ENCODE measurements at regions not wholly inside any gene's neighbourhood (a gene's known extent, or its start where the extent isn't known, plus 50 kb on each side); places are given as distances from the start of the nearest gene placed in this dataset.

GRCh38 chr19:28730791-28731512, 482.0 kb downstream of the UQCRFS1 start:
- Histone ChIP-seq H3K27ac (no peak overlapping the region), H3K4me1 (peaks cover 0 to 13% (median 1%) of the 10 kb centered on the region in 6 donors), H3K4me3 (no peak overlapping the region), H3K9me3 (peaks cover 0 to 8% (median 0%) of the 10 kb centered on the region in 8 donors), H3K36me3 (no peaks in the 10 kb centered on the region), H3K27me3 (replicated peaks in 1 of 7) (peaks cover 4 to 45% (median 19%) of the 10 kb centered on the region in 7 donors)
- no peak for DNase-seq
- 64 to 92% (median 83%) methylated on average over 3 of the region's 3 CpGs for WGBS, 5 donors
- TF ChIP-seq POLR2AphosphoS5 (IDR thresholded peaks at IDR 0.05) (no peak), POLR2A (IDR thresholded peaks at IDR 0.05) (no peak), CTCF (IDR thresholded peaks at IDR 0.05 in 8 of 11, conservative IDR thresholded peaks at IDR 0.05 in 3 of 11) (no peak)
- intact Hi-C loops (cut with DNase I; ENCODE audit: low total_unique reads) = no loop called here

GRCh38 chr19:28727480-28728159, 485.3 kb downstream of the UQCRFS1 start:
- DNase-seq = peak; percentile 43
- Histone ChIP-seq H3K36me3 (no peaks in the 10 kb centered on the region), H3K4me1 (peaks cover 0 to 13% (median 1%) of the 10 kb centered on the region in 6 donors), H3K9me3 (peaks cover 0 to 8% (median 0%) of the 10 kb centered on the region in 8 donors), H3K27me3 (replicated peaks in 1 of 7) (peaks cover 4 to 48% (median 19%) of the 10 kb centered on the region in 7 donors), H3K27ac (no peak overlapping the region), H3K4me3 (peak overlapping the region in 3 of 8 donors; percentile 19 to 28 (median 26))
- 13 to 27% (median 19%) methylated on average over 19 to 49 of the region's 49 CpGs for WGBS, 5 donors
- TF ChIP-seq CTCF (IDR thresholded peaks at IDR 0.05 in 8 of 11, conservative IDR thresholded peaks at IDR 0.05 in 3 of 11) (peak in 2 of 11 experiments; percentile 12 to 23), POLR2A (IDR thresholded peaks at IDR 0.05) (no peak)
- intact Hi-C loops (cut with DNase I; ENCODE audit: low total_unique reads) = no loop called here

GRCh38 chr19:28726533-28727479, 486.1 kb downstream of the UQCRFS1 start:
- DNase-seq = peak; percentile 53
- TF ChIP-seq CTCF (IDR thresholded peaks at IDR 0.05 in 8 of 11, conservative IDR thresholded peaks at IDR 0.05 in 3 of 11) (no peak), POLR2AphosphoS5 (IDR thresholded peaks at IDR 0.05) (no peak), POLR2A (IDR thresholded peaks at IDR 0.05) (no peak)
- peaks cover 0 to 13% (median 1%) of the 10 kb centered on the region in 6 donors for H3K4me1 ChIP-seq
- no peak overlapping the region for H3K27ac ChIP-seq
- peak overlapping the region in 3 of 8 donors; percentile 19 to 28 (median 26) for H3K4me3 ChIP-seq
- intact Hi-C loops (cut with DNase I; ENCODE audit: low total_unique reads) = no loop called here
- 20 to 62% (median 34%) methylated on average over 32 to 46 of the region's 46 CpGs for WGBS, 5 donors
- H3K9me3 ChIP-seq = peaks cover 0 to 8% (median 0%) of the 10 kb centered on the region in 8 donors
- no peaks in the 10 kb centered on the region for H3K36me3 ChIP-seq
- peaks cover 4 to 48% (median 19%) of the 10 kb centered on the region in 7 donors for H3K27me3 ChIP-seq (replicated peaks in 1 of 7)

All from spleen (tissue), 11 donors.